ENCODE measurements at regions not wholly inside any gene's neighbourhood (a gene's known extent, or its start where the extent isn't known, plus 50 kb on each side); places are given as distances from the start of the nearest gene placed in this dataset.

- Histone ChIP-seq H3K9ac (ENCODE audit: low read length) (no peak overlapping the region), H3K79me2 (ENCODE audit: insufficient read depth, low read length) (no peaks in the 10 kb centered on the region)
Observed at GRCh38 chr1:244335456-244335855, 116.3 kb downstream of the ADSS2 start.

DNA sequence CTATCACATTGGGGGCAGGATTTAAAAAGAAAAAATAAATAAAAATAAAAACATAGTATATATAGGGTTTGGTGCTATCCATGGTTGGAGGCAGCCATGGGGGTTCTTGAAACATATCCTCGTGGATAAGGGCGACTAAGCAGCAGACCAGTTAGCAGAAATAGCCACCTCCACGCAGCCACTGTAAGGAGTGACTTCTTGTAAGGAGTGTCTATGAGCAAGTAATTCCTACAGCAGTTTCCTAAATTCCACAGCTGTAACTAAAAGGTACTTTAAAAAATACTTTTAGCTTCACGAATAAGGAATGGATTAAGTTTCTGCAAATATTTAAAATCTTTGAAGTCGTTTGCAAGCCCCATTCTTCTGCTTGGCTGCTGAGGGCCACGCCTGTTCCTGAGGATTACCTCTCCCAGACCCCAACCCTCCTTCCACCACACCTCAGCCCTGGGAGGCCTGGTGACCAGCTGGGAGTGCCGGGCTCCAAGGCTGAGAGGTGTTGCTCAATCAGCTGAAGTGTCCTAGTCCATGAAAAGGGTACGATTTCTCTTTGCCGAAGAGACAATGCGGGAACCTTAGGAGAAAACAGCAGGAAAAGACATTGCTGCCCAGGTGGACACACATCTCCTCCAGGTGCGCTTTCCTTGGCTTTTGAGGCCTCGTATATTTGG is 115.3 kb downstream of the ADSS2 start:
- Histone ChIP-seq H3F3A (ENCODE audit: insufficient read depth, low read length) (no peaks in the 10 kb centered on the region), H2AFZ (ENCODE audit: low read length) (no peak overlapping the region), H4K20me1 (ENCODE audit: insufficient read depth, low read length) (no peaks in the 10 kb centered on the region), H3K27me3 (ENCODE audit: insufficient read depth, low read length) (no peaks in the 10 kb centered on the region), H3K4me1 (ENCODE audit: insufficient read depth, low read length, severe bottlenecking) (no peaks in the 10 kb centered on the region), H3K27ac (ENCODE audit: low read depth, low read length, poor library complexity, severe bottlenecking) (no peak overlapping the region), H3K79me2 (ENCODE audit: insufficient read depth, low read length) (no peaks in the 10 kb centered on the region), H3K36me3 (ENCODE audit: insufficient read depth, low read length) (no peaks in the 10 kb centered on the region), H3K4me2 (ENCODE audit: low read length) (no peak overlapping the region), H3K9ac (ENCODE audit: low read length) (no peak overlapping the region), H3K9me3 (ENCODE audit: low read length) (no peaks in the 10 kb centered on the region), H3K4me3 (ENCODE audit: low read depth, low read length, poor library complexity, severe bottlenecking) (no peak overlapping the region), H3K9me2 (ENCODE audit: low read depth, low read length) (no peaks in the 10 kb centered on the region)
- TF ChIP-seq EZH2 (IDR thresholded peaks at IDR 0.05; ENCODE audit: borderline replicate concordance, low read length), result no peak
- TF ChIP-seq, protein P1, sequence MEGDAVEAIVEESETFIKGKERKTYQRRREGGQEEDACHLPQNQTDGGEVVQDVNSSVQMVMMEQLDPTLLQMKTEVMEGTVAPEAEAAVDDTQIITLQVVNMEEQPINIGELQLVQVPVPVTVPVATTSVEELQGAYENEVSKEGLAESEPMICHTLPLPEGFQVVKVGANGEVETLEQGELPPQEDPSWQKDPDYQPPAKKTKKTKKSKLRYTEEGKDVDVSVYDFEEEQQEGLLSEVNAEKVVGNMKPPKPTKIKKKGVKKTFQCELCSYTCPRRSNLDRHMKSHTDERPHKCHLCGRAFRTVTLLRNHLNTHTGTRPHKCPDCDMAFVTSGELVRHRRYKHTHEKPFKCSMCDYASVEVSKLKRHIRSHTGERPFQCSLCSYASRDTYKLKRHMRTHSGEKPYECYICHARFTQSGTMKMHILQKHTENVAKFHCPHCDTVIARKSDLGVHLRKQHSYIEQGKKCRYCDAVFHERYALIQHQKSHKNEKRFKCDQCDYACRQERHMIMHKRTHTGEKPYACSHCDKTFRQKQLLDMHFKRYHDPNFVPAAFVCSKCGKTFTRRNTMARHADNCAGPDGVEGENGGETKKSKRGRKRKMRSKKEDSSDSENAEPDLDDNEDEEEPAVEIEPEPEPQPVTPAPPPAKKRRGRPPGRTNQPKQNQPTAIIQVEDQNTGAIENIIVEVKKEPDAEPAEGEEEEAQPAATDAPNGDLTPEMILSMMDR (IDR thresholded peaks at IDR 0.05; ENCODE audit: low read length), result no peak

More at GRCh38 chr1:244335456-244335855, 116.3 kb downstream of the ADSS2 start:
- Histone ChIP-seq H3K4me3 (ENCODE audit: low read depth, low read length, poor library complexity, severe bottlenecking) (no peak overlapping the region), H3K27me3 (ENCODE audit: insufficient read depth, low read length) (no peaks in the 10 kb centered on the region), H3K4me2 (ENCODE audit: low read length) (no peak overlapping the region), H4K20me1 (ENCODE audit: insufficient read depth, low read length) (no peaks in the 10 kb centered on the region), H3K4me1 (ENCODE audit: insufficient read depth, low read length, severe bottlenecking) (no peaks in the 10 kb centered on the region), H3K27ac (ENCODE audit: low read depth, low read length, poor library complexity, severe bottlenecking) (no peak overlapping the region), H3K9me2 (ENCODE audit: low read depth, low read length) (no peaks in the 10 kb centered on the region), H3F3A (ENCODE audit: insufficient read depth, low read length) (no peaks in the 10 kb centered on the region), H2AFZ (ENCODE audit: low read length) (no peak overlapping the region), H3K9me3 (ENCODE audit: low read length) (no peaks in the 10 kb centered on the region), H3K36me3 (ENCODE audit: insufficient read depth, low read length) (no peaks in the 10 kb centered on the region)
- TF ChIP-seq EZH2 (IDR thresholded peaks at IDR 0.05; ENCODE audit: borderline replicate concordance, low read length), result no peak
- TF ChIP-seq, protein P1 (IDR thresholded peaks at IDR 0.05; ENCODE audit: low read length), result no peak

DNA sequence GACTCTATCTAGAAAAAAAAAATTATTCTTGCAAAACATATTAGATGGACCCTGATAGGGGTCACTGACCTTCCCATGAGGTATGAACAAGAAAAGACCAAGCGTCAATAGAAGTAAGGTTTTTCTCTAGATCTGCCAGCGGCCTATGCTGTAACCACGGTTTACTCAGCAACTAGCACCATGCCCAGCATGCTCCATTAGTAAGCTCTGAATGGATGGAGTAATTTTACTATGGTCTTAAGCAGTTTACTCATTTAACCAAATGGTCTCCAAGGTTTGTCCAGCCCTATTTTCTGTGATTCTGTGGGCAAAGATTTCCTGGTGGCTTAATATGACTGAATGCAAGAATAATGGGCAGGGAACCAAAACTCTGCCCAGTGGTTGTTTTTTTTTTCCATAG is 113.9 kb downstream of the ADSS2 start:
- Histone ChIP-seq H3K79me2 (ENCODE audit: insufficient read depth, low read length) (no peaks in the 10 kb centered on the region), H3K4me2 (ENCODE audit: low read length) (no peak overlapping the region), H3K9me2 (ENCODE audit: low read depth, low read length) (no peaks in the 10 kb centered on the region), H3F3A (ENCODE audit: insufficient read depth, low read length) (no peaks in the 10 kb centered on the region), H2AFZ (ENCODE audit: low read length) (no peak overlapping the region), H3K36me3 (ENCODE audit: insufficient read depth, low read length) (no peaks in the 10 kb centered on the region), H4K20me1 (ENCODE audit: insufficient read depth, low read length) (no peaks in the 10 kb centered on the region), H3K4me3 (ENCODE audit: low read depth, low read length, poor library complexity, severe bottlenecking) (no peak overlapping the region), H3K9me3 (ENCODE audit: low read length) (no peaks in the 10 kb centered on the region), H3K4me1 (ENCODE audit: insufficient read depth, low read length, severe bottlenecking) (no peaks in the 10 kb centered on the region), H3K27me3 (ENCODE audit: insufficient read depth, low read length) (no peaks in the 10 kb centered on the region), H3K9ac (ENCODE audit: low read length) (no peak overlapping the region), H3K27ac (ENCODE audit: low read depth, low read length, poor library complexity, severe bottlenecking) (no peak overlapping the region)
- TF ChIP-seq, protein P1 (IDR thresholded peaks at IDR 0.05; ENCODE audit: low read length), result no peak
- TF ChIP-seq EZH2 (IDR thresholded peaks at IDR 0.05; ENCODE audit: borderline replicate concordance, low read length), result no peak
